ENCODE measurements at regions not wholly inside any gene's neighbourhood (a gene's known extent, or its start where the extent isn't known, plus 50 kb on each side); places are given as distances from the start of the nearest gene placed in this dataset.

GRCh38 chr7:114099337-114099736 is 180.5 kb upstream of the PPP1R3A start:
- TF ChIP-seq EZH2 (IDR thresholded peaks at IDR 0.05): no peak
- no peak for TF ChIP-seq CTCF (IDR thresholded peaks at IDR 0.05 in 2 of 3, conservative IDR thresholded peaks at IDR 0.05 in 1 of 3; ENCODE audit: borderline replicate concordance in 1 of 3, insufficient read depth in 1 of 3, low read depth in 2 of 3, low read length in 2 of 3)
- TF ChIP-seq TCF7L2 (IDR thresholded peaks at IDR 0.05; ENCODE audit: borderline replicate concordance, extremely low read depth, insufficient read depth, insufficient read length): no peak
- no peak for TF ChIP-seq CEBPB (IDR thresholded peaks at IDR 0.05; ENCODE audit: low read depth)
- TF ChIP-seq, protein P1, sequence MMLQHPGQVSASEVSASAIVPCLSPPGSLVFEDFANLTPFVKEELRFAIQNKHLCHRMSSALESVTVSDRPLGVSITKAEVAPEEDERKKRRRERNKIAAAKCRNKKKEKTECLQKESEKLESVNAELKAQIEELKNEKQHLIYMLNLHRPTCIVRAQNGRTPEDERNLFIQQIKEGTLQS (IDR thresholded peaks at IDR 0.05): no peak
- no peak for TF ChIP-seq POLR2A (IDR thresholded peaks at IDR 0.05; ENCODE audit: borderline replicate concordance, extremely low read depth, insufficient read depth, insufficient read length)
- no peak for TF ChIP-seq ELF1 (IDR thresholded peaks at IDR 0.05; ENCODE audit: borderline replicate concordance, low read depth)
- TF ChIP-seq YY1 (IDR thresholded peaks at IDR 0.05; ENCODE audit: extremely low read depth, insufficient replicate concordance, low read depth, low read length): no peak
- TF ChIP-seq JUND (IDR thresholded peaks at IDR 0.05): no peak
- TF ChIP-seq POLR2AphosphoS5 (IDR thresholded peaks at IDR 0.05; ENCODE audit: low read depth, low read length): no peak
- TF ChIP-seq, protein P2, sequence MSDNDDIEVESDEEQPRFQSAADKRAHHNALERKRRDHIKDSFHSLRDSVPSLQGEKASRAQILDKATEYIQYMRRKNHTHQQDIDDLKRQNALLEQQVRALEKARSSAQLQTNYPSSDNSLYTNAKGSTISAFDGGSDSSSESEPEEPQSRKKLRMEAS (IDR thresholded peaks at IDR 0.05): no peak
- TF ChIP-seq RAD21 (IDR thresholded peaks at IDR 0.05; ENCODE audit: low read depth): no peak
- no peak for TF ChIP-seq EZH2phosphoT487 (IDR thresholded peaks at IDR 0.05; ENCODE audit: borderline replicate concordance)
- no peak for TF ChIP-seq EGR1 (IDR thresholded peaks at IDR 0.05; ENCODE audit: low read depth)

Measured in HCT116 (cell line).